ENCODE measurements at regions not wholly inside any gene's neighbourhood (a gene's known extent, or its start where the extent isn't known, plus 50 kb on each side); places are given as distances from the start of the nearest gene placed in this dataset.

- TF ChIP-seq KLF8 (tag by site-specific recombination; IDR thresholded peaks at IDR 0.05) (no peak), ZNF639 (tag by site-specific recombination; IDR thresholded peaks at IDR 0.05) (no peak), WT1 (tag by site-specific recombination; IDR thresholded peaks at IDR 0.05) (no peak), ZNF580 (tag by site-specific recombination; IDR thresholded peaks at IDR 0.05) (no peak), ZNF747 (tag by site-specific recombination; IDR thresholded peaks at IDR 0.05) (no peak), ZNF148 (tag by site-specific recombination; IDR thresholded peaks at IDR 0.05; ENCODE audit: borderline replicate concordance) (no peak), ZNF623 (tag by site-specific recombination; IDR thresholded peaks at IDR 0.05) (no peak), ZIC2 (tag by site-specific recombination; IDR thresholded peaks at IDR 0.05) (no peak), ZNF548 (tag by site-specific recombination; IDR thresholded peaks at IDR 0.05) (no peak), TCF7L2 (IDR thresholded peaks at IDR 0.05; ENCODE audit: borderline replicate concordance, low read depth, low read length) (no peak), ZNF837 (tag by site-specific recombination; IDR thresholded peaks at IDR 0.05) (no peak), ZNF174 (tag by site-specific recombination; IDR thresholded peaks at IDR 0.05) (no peak), ZBTB21 (tag by site-specific recombination; IDR thresholded peaks at IDR 0.05) (no peak), ZNF544 (tag by site-specific recombination; IDR thresholded peaks at IDR 0.05) (no peak), ZNF335 (tag by site-specific recombination; conservative IDR thresholded peaks at IDR 0.05) (no peak), INSM2 (tag by site-specific recombination; IDR thresholded peaks at IDR 0.05) (no peak), ZNF585B (tag by site-specific recombination; IDR thresholded peaks at IDR 0.05) (no peak), ZEB2 (tag by site-specific recombination; IDR thresholded peaks at IDR 0.05) (no peak), KLF16 (tag by site-specific recombination; IDR thresholded peaks at IDR 0.05) (no peak), ZFP37 (tag by site-specific recombination; IDR thresholded peaks at IDR 0.05) (no peak)
- H3K4me1 ChIP-seq (ENCODE audit: control insufficient read depth, insufficient read depth, low read length), result no peaks in the 10 kb centered on the region
- no peak overlapping the region for H3K27ac ChIP-seq (ENCODE audit: extremely low read depth, low read depth, low read length)
- POLR2A ChIA-PET, result no interaction called here
- H3K9me3 ChIP-seq (ENCODE audit: control insufficient read depth, insufficient read depth, low read depth, low read length), result no peaks in the 10 kb centered on the region
- no peak overlapping the region for H3K4me3 ChIP-seq (ENCODE audit: low read depth, low read length)
- H3K36me3 ChIP-seq (ENCODE audit: control insufficient read depth in 2 of 2, insufficient read depth in 1 of 2, low read length in 2 of 2), result no peaks in the 10 kb centered on the region
- CTCF ChIA-PET, result no interaction called here
Observed at GRCh38 chr3:94587291-94587690, 524.4 kb downstream of the NSUN3 start.

- Histone ChIP-seq H3K4me1 (ENCODE audit: control insufficient read depth, insufficient read depth, low read length) (no peaks in the 10 kb centered on the region), H3K4me3 (ENCODE audit: low read depth, low read length) (no peak overlapping the region), H3K27ac (ENCODE audit: extremely low read depth, low read depth, low read length) (no peak overlapping the region), H3K9me3 (ENCODE audit: control insufficient read depth, insufficient read depth, low read depth, low read length) (no peaks in the 10 kb centered on the region), H3K36me3 (ENCODE audit: control insufficient read depth in 2 of 2, insufficient read depth in 1 of 2, low read length in 2 of 2) (no peaks in the 10 kb centered on the region)
- ChIA-PET CTCF (no interaction called here), POLR2A (no interaction called here)
- TF ChIP-seq ZNF133 (tag by site-specific recombination; IDR thresholded peaks at IDR 0.05) (no peak), ZNF18 (tag by site-specific recombination; IDR thresholded peaks at IDR 0.05) (no peak), REPIN1 (tag by site-specific recombination; IDR thresholded peaks at IDR 0.05; ENCODE audit: low read depth) (no peak), ZNF23 (tag by site-specific recombination; IDR thresholded peaks at IDR 0.05; ENCODE audit: borderline replicate concordance) (no peak), ZNF302 (tag by site-specific recombination; IDR thresholded peaks at IDR 0.05; ENCODE audit: low read depth) (no peak), ZNF148 (tag by site-specific recombination; IDR thresholded peaks at IDR 0.05; ENCODE audit: borderline replicate concordance) (no peak), MYNN (tag by site-specific recombination; IDR thresholded peaks at IDR 0.05; ENCODE audit: borderline replicate concordance) (no peak), SP7 (tag by site-specific recombination; IDR thresholded peaks at IDR 0.05) (no peak), ZBTB1 (tag by site-specific recombination; IDR thresholded peaks at IDR 0.05) (no peak)
Observed at GRCh38 chr3:94593526-94594150, 530.8 kb downstream of the NSUN3 start.

All from HEK293 (cell line).